Osteoblast (primary cell): ENCODE measurements at regions not wholly inside any gene's neighbourhood (a gene's known extent, or its start where the extent isn't known, plus 50 kb on each side); places are given as distances from the start of the nearest gene placed in this dataset.
"Not testable (repeated sequence)": the region's sequence is repeated elsewhere in the genome, so short reads cannot be mapped to it uniquely, and the experiment has no call there.

Source experiments
- DNase-seq: peaks from one replicate; pipeline ENCODE4 v3.0.0; 2011; ENCODE audit warnings: low spot score, mixed read lengths; ENCODE audit not compliant: insufficient read length; ENCODE audit errors: missing footprints
- H2AFZ ChIP-seq: 2 replicates; pipeline ENCODE4 v1.6.0; 2011; ENCODE audit warnings: mild to moderate bottlenecking, low read length
- H3K27ac ChIP-seq: 2 replicates; pipeline ENCODE4 v1.5.1; 2011; ENCODE audit warnings: mild to moderate bottlenecking, low read depth, low read length, moderate library complexity
- H3K27me3 ChIP-seq: 2 replicates; pipeline ENCODE4 v1.6.0; 2012; ENCODE audit warnings: mild to moderate bottlenecking, control low read depth, inconsistent platforms, low read length, moderate library complexity; ENCODE audit not compliant: insufficient read depth
- H3K36me3 ChIP-seq: 2 replicates; pipeline ENCODE4 v1.5.1; 2011; ENCODE audit warnings: mild to moderate bottlenecking, low read length, control low read depth, moderate library complexity; ENCODE audit not compliant: insufficient read depth
- H3K4me1 ChIP-seq: 2 replicates; pipeline ENCODE4 v1.5.1; 2011; ENCODE audit warnings: mild to moderate bottlenecking, low read length, control low read depth, moderate library complexity; ENCODE audit not compliant: insufficient read depth
- H3K4me2 ChIP-seq: 2 replicates; pipeline ENCODE4 v1.6.0; 2011; ENCODE audit warnings: mild to moderate bottlenecking, low read length; ENCODE audit not compliant: insufficient read depth
- H3K4me3 ChIP-seq: fragments of 200-600 bp; sonication (generic); 3 replicates; pipeline ENCODE4 v1.5.1; 2012; ENCODE audit warnings: mild to moderate bottlenecking, low read length, inconsistent platforms; ENCODE audit not compliant: insufficient read depth
- H3K79me2 ChIP-seq: 2 replicates; pipeline ENCODE4 v1.6.0; 2012; ENCODE audit warnings: mild to moderate bottlenecking, low read length, control low read depth, inconsistent platforms; ENCODE audit not compliant: insufficient read depth
- H3K9me3 ChIP-seq: 2 replicates; pipeline ENCODE4 v1.5.1; 2011; ENCODE audit warnings: low read depth, low read length, control low read depth
- H4K20me1 ChIP-seq: 2 replicates; pipeline ENCODE4 v1.6.0; 2012; ENCODE audit warnings: mild to moderate bottlenecking, low read length, control low read depth; ENCODE audit not compliant: insufficient read depth
- TF ChIP-seq, protein P1 (sequence below): IDR thresholded peaks from 2 replicates; pipeline ENCODE4 v1.5.1; 2011; ENCODE audit warnings: mild to moderate bottlenecking, low read depth, low read length, moderate library complexity; ENCODE audit errors: extremely low read depth

DNA sequence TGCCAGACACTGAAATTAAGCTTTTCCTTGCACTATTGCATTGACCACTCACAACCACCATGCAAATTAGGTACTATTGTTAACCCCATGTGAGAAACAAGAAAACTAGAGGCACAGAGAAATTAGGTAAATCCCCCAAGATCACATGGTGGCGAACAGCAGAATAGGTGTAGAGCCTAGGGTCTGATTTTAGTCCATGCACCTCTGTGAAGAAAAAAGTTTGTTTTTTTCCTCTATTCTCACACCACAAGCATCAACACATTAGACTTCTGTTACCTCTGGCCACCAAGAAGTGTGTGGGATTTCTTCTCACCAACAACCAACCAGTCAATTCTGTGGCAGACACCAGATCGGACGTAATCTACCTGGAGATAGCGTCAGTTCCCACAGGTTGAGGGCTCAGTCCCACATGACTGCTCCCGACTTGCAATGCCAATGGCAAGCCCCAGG is 391.9 kb downstream of the COG6 start:
- H4K20me1 ChIP-seq: no peaks in the 10 kb centered on the region
- H3K9me3 ChIP-seq: no peaks in the 10 kb centered on the region
- DNase-seq: no peak
- H3K79me2 ChIP-seq: no peaks in the 10 kb centered on the region
- no peak overlapping the region for H3K27ac ChIP-seq
- H3K27me3 ChIP-seq: peaks cover 44% of the 10 kb centered on the region
- no peak overlapping the region for H2AFZ ChIP-seq
- TF ChIP-seq, protein P1, sequence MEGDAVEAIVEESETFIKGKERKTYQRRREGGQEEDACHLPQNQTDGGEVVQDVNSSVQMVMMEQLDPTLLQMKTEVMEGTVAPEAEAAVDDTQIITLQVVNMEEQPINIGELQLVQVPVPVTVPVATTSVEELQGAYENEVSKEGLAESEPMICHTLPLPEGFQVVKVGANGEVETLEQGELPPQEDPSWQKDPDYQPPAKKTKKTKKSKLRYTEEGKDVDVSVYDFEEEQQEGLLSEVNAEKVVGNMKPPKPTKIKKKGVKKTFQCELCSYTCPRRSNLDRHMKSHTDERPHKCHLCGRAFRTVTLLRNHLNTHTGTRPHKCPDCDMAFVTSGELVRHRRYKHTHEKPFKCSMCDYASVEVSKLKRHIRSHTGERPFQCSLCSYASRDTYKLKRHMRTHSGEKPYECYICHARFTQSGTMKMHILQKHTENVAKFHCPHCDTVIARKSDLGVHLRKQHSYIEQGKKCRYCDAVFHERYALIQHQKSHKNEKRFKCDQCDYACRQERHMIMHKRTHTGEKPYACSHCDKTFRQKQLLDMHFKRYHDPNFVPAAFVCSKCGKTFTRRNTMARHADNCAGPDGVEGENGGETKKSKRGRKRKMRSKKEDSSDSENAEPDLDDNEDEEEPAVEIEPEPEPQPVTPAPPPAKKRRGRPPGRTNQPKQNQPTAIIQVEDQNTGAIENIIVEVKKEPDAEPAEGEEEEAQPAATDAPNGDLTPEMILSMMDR: no peak
- no peaks in the 10 kb centered on the region for H3K36me3 ChIP-seq
- no peaks in the 10 kb centered on the region for H3K4me1 ChIP-seq
- no peak overlapping the region for H3K4me2 ChIP-seq
- no peak overlapping the region for H3K4me3 ChIP-seq

DNA sequence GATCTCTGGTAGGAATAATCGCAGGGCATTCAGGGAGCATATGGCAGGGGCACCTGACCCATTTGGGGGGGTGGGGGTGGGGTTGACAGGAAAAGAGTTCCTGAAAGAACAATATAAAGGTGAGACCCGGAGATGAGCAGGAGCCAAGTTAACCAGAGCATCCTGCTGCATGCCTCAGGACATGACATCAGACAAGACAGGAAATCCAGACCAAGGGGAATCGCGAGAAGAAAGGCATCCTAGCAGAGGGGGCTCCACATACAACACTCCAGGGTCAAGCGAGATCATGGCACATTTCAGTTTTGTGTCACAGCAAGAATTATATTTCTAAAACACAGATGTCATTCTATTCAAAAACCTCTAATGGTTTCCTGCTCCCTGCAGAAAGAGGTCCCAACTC is 393.1 kb downstream of the COG6 start:
- no peaks in the 10 kb centered on the region for H3K9me3 ChIP-seq
- no peak for DNase-seq
- no peak overlapping the region for H2AFZ ChIP-seq
- H3K4me2 ChIP-seq: no peak overlapping the region
- TF ChIP-seq, protein P1: no peak
- H3K4me3 ChIP-seq: no peak overlapping the region
- H4K20me1 ChIP-seq: no peaks in the 10 kb centered on the region
- H3K4me1 ChIP-seq: no peaks in the 10 kb centered on the region
- H3K79me2 ChIP-seq: no peaks in the 10 kb centered on the region
- H3K27ac ChIP-seq: no peak overlapping the region
- H3K27me3 ChIP-seq: peaks cover 37% of the 10 kb centered on the region
- H3K36me3 ChIP-seq: no peaks in the 10 kb centered on the region

DNA sequence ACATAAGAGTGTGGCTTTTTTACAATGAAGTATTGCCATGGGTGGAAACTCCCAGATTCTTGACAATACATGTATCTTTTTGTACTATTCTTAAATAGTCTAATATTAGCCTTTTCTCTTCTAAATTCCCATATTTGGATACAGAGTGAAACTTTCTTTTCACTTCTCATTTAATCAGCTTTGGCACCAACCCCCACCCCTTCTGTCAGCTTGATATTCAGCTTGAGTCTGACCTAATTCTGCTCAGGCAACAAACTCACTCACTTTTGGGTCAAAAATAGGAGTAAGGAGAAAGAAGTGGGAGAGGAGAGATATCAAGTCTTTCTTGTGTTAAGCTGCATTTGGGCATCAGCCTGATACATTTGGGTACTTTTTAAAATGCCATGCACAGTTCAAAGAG is 397.5 kb downstream of the COG6 start:
- Histone ChIP-seq H3K36me3 (no peaks in the 10 kb centered on the region), H3K27ac (no peak overlapping the region), H3K4me3 (no peak overlapping the region), H2AFZ (no peak overlapping the region), H4K20me1 (no peaks in the 10 kb centered on the region), H3K4me1 (peaks cover 6% of the 10 kb centered on the region), H3K79me2 (no peaks in the 10 kb centered on the region), H3K4me2 (no peak overlapping the region), H3K9me3 (no peaks in the 10 kb centered on the region), H3K27me3 (peaks cover 10% of the 10 kb centered on the region)
- TF ChIP-seq, protein P1: no peak
- no peak for DNase-seq

- Histone ChIP-seq H4K20me1 (no peaks in the 10 kb centered on the region), H3K36me3 (no peaks in the 10 kb centered on the region), H3K9me3 (no peaks in the 10 kb centered on the region), H3K79me2 (no peaks in the 10 kb centered on the region), H2AFZ (no peak overlapping the region), H3K27me3 (peaks cover 10% of the 10 kb centered on the region), H3K4me1 (peaks cover 6% of the 10 kb centered on the region), H3K4me2 (no peak overlapping the region), H3K27ac (no peak overlapping the region), H3K4me3 (no peak overlapping the region)
- DNase-seq: no peak
- TF ChIP-seq, protein P1: no peak
Observed at GRCh38 chr13:40053401-40053800, 397.9 kb downstream of the COG6 start.

- H4K20me1 ChIP-seq: not testable (repeated sequence)
Observed at GRCh38 chr13:40054422-40054821, 399.0 kb downstream of the COG6 start.

More at GRCh38 chr13:40054422-40054821, 399.0 kb downstream of the COG6 start:
- not testable (repeated sequence) for DNase-seq, H3K9me3 ChIP-seq, H3K79me2 ChIP-seq, H3K4me3 ChIP-seq, H3K4me2 ChIP-seq, H3K27ac ChIP-seq, H2AFZ ChIP-seq, H3K36me3 ChIP-seq, H3K27me3 ChIP-seq
- H3K4me1 ChIP-seq: peaks cover 13% of the 10 kb centered on the region
